Left renal pelvis (tissue), 4 donors: ENCODE measurements at regions not wholly inside any gene's neighbourhood (a gene's known extent, or its start where the extent isn't known, plus 50 kb on each side); places are given as distances from the start of the nearest gene placed in this dataset.

Experiments
- DNase-seq, 4 donors: peaks; one replicate each; pipeline ENCODE4 v3.0.0-alpha.2; 2013; ENCODE audit warnings: low read depth in 4 of 4, low spot score in 3 of 4

DNA sequence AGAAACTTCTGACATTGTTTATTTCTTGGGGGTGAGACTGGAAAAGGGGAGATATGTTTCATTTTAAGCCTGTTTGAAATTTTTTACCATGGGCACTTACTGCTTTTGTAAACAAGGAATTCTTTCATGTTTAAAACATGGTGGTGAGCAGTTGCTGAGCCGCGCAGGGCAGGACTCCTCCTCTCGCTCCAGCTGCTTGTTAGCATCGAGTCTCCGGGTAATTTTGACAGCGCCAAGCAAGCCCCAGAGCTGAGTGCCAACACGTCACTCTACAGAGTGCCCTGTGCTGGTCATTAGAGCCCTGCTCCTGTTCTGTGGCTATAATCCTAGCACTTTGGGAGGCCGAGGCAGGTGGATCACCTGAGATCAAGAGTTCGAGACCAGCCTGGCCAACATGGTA, 116.5 kb upstream of the MSX2 start:
- DNase-seq, result no peak

DNA sequence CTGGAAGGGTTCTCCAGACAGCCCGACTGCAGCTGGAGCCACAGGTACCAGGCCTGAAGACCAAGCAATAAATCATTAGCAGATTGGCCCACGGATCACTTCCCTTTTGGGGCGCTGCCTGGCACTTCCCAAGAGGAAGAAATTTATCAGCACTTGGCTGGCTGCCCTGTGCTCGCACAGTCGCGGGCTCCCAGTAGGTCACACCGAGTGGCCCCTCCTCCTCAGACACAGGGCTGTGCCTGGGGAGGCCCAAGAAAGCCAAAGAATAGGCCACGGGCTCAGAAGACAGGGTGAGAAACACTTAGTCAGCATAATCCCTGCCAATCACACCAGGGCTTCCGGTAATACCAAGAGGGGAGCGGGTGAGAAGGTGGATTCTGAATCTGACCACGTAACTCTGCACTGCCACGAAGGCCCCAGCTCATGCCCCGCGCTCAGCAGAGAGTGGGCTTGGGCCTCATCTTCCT, 115.7 kb upstream of the MSX2 start:
- peak; percentile 12 to 33 (median 23) for DNase-seq

DNA sequence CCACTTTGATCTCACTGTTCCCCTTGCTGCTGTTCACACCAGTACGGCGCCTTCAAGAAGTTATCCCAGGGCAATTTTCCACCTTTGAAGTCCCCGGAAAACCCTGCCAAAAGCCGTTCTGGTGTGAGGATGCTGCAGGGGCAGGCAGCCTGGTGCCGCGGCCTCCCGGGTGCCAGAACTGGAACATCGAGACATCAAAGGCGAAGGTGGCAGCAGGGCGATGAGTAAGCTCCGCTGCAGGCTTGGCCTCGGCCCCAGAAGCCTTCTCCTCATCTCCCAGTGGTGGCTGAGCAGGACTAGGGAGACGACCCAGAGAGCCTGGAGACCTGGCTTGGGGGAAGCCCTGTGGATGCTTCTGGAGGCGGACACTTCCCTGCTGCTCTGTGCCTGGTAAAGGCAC, 115.3 kb upstream of the MSX2 start:
- DNase-seq, result no peak

DNA sequence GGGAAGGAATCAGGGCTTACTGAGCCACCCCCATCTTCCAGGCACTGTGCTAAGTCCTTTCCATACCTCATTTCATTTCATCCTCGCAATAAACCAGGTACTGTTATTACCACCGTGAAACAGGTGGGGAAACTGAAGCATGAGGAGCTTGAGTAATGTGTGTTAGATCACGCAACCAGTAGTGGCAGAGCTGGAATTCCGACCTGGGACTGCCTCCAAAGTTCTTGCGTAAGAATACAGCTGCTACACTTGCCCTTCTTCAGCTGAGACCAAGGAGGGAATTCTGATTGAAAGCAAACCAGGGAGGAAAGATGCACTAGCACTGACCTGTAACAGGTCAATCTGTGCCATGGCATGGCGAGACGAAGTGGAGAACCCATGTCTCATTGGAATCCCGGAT, 113.4 kb upstream of the MSX2 start:
- DNase-seq, result no peak

DNA sequence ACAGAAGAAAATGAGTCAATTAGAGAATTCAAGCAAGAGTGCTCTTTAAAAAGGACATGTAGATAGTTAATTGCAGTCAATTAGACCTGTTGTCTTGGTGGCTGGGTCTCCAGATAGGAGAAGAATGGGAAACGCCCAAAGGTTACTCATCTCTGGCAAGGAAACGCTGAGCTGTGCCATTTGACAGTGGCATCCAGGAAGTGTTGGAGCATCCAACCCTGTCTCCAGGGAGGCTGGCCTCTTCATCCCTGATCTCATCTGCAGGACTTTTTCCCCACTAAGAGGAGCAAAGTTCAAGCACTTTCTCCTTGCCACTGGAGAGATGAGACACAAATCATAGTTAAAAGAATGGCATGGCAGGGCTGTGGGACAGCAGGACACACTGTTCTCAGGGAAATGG, 111.7 kb upstream of the MSX2 start:
- DNase-seq, result no peak

DNA sequence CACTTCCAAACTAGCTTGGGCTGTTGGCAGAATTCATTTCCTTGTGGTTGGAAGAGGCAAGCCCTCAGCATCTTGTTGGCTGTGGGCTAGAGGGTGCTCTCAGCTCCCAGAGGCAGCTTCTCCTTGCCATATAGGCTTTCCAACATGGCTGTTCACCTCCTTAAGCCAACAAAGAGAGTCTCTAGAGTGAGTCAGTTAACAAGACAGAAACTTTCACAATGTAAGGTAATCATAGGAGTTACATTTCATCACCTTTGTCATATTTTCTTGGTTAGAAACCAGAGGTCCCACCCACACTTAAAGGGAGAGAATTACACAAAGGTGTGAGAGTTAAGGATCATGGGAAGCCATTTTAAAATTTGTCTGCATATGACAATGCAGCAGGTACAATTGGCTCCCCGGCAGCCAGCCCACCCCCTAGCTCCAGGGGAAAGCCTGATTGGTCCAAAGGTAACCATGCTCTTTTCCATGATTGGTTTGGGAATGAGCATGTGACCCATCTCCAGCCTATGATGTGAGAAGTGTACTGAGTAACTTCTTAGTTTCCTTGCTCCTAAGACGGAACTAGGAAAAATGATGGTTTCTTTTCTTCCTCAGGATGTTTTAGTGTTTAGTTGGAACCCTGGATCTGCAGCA, 109.8 kb upstream of the MSX2 start:
- no peak for DNase-seq

DNA sequence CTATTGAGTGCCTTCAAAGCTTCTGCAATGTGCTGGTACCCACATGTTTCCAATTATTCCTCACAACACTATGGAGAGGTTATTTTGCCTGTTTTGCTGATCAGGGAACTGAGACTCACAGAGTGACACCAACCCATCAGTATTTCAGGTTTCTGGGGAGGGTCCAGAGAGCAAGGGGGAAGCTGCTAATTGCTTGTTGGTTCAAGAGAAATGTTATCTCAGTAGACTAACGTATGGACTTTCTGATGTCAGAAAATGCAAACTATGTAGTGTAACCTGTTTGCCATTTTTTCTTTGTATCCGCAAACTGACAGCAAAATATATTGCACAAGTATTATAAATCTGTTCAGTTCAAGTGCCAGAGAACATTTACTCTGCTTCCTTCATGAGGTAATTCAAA, 108.3 kb upstream of the MSX2 start:
- DNase-seq, result no peak

DNA sequence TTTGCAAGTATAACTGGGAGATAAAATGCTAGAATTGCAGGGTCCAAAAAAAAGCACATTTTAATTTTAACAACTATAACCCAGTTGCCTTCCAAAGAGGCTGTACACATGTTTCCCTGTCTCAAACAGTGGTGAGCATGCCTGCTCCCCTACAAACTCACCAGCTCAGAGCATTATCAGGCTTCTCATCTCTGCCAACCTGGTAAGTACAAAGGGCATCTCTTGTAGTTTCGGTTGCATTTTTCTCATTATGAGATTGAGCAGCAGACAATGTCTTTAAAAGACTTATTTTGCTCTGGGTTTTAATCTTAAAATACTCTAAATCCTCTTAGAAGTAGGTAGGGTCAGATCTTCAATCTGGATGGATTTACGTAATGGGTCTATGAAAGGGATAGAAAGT, 107.1 kb upstream of the MSX2 start:
- DNase-seq, result no peak

DNA sequence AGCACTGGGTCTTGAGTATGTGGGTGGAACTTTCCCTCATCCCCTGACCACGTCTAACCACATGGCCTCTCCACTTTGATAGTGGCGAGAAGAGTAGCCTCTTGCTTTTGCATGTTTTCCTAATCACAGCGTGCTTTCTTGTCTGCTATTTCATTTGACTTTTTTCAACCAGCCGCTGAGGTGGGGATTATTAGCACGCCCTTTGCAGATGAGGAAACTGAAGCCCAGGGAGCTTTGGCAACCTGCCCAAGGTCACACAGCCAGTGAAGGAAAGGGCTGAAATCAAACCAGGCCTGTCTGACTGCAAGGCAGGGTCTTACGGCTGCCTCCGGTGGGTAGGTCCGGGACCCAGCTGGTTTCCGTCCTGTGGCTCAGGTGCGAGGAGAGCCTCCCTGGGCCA, 106.5 kb upstream of the MSX2 start:
- DNase-seq, result no peak

DNA sequence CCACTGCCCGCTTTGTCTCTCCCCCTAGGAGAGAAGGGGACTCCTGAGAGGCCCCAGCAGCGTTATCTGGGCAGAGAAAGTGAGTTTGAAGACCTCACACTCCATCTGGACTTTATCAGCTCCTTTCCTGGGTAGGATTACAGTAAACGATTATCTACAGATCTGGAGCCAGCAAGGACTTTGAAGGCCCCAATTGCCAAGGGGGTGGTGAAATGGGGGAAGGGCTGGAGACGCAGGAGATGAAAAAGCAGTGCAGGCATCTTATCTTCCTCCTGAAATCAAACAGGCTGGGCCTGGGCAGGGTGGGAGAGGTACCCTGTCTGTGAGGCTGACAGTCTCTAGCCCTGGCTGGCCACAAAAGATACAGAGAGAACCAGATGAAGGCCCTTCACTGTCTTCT, 105.8 kb upstream of the MSX2 start:
- DNase-seq, result no peak

DNA sequence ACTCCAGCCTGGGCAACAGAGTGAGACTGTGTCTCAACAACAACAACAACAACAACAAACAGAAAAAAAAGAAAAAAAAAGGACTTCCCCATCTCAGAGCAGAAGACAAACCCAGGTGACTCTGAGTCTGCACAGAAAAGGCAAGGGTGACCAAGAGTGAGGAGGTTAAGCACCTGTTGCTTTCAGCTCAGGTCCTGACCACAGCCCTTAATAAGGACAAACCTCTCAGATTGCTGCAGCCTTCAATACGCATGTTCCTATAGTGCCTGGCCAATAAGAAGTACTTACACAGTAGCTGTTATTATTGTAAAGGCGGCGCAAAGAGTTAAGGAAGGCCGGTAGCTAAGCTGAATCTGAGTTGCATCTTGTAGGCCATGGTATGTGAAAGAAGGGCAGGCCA, 102.3 kb upstream of the MSX2 start:
- DNase-seq, result no peak

DNA sequence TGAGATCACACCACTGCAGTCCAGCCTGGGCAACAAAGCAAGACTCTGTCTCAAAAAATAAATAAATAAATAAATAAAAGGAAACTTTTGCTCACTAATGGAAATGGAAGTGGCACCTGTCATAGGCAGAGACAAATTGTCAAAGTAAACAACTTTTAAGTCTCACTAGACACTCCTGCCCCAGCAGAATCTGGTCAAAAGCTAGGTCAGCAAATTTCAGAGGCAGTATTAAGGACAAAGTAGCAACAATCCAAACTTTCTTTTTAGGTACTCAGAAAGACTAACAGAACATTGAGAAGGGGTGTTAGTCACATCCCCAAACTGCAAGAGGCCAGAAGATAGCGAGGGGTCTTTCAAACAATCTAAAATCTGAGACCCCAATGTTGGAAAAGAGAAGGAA, 101.4 kb upstream of the MSX2 start:
- DNase-seq, result no peak

DNA sequence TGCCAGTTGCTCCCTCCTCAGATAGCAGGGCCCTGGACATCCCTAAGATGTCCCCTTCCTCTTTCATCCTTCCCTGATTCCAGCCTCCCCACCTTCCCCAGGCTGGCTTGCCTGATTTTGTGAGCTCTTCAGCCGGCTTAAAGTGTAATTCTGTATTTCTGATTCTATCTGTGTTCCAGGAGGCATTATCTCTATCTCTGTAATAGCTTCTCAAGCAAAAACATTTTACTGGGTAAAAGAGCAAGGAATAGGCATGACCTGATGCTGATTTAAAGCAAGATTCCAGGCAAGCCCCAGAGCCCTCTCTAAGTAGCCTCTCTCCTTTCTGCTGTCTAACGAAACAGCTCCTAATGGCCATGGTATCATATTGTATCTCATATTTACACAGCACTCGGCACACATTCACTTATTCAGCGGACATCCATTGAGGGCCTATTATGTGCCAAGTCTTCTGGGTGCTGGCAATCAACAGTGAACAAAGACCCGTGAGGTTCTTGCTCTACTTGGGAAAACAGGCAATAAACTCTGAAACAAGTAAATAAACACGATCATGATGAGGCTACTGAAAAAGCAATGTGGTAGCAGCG, 100.9 kb upstream of the MSX2 start:
- DNase-seq, result no peak

DNA sequence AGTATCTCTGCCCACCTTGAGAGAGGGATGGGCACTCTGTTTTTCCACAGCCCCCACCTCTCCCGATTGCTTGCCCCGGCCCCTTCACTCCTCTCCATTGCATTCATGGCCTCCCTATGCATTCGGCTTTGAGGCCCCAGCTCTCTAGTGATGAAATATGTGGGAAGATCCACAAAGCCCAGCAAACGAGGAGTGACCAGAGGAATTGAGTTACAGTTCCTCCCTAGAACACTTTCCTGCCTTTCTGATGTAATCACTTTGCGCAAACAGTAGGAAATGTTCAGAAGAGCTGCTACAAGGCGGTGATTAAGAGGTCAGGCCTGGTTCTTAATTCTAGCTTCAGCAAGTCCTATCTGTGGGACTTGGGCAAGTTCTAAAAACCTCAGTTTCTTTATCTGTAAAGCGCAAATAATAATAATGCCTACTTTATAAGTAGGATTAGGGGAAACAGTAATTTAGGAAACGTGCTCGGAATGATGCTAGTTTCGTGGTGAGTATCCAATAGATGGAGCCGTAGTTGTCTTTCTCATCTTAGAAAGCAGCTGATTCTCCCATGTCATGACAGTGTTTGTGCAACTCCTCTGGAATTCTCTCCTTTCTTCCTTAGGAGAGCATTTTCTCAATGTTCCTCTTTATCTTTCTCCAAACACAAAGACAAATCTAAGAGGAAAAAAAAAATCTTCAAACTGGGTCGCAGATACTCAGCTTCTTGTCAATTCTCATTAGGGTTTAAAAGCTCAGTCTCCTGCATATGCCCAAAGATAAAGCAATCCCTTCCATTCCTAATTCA, 99.5 kb upstream of the MSX2 start:
- peak in 2 of 4 donors; percentile 20 to 55 for DNase-seq

DNA sequence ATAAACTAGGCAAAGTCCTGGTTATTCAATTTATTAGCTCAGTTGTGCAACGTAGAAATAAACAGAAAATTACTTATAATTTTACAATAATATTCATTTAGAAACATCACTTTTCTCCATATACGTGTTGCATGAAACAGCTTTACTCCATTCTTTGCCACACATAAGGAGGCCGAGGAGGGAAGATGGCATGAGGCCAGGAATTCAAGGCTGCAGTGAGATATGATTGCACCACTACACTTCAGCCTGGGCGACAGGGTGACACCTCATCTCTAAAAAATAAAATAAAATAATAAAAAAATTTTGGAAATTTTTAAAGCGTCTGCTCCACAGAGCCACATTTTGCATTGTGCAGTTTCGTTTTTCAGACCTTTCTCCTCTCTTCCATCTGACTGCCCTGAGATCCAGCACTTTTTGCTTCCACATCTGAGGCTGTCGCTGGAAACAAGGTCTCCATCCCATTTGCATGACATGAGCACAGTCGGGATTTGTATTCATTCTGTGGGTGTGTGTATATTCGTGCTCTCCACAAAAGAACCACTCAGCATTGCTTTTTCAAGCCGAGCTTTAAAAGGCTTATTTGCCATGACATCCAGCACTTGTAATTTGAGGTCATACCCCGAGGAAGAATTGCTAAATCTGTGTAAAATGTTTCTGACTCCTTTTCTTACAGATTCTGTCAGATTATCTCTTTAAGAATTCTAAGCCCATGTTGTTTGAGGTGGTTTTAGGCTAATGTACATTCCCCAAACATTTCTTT, 98.6 kb upstream of the MSX2 start:
- DNase-seq, result no peak

DNA sequence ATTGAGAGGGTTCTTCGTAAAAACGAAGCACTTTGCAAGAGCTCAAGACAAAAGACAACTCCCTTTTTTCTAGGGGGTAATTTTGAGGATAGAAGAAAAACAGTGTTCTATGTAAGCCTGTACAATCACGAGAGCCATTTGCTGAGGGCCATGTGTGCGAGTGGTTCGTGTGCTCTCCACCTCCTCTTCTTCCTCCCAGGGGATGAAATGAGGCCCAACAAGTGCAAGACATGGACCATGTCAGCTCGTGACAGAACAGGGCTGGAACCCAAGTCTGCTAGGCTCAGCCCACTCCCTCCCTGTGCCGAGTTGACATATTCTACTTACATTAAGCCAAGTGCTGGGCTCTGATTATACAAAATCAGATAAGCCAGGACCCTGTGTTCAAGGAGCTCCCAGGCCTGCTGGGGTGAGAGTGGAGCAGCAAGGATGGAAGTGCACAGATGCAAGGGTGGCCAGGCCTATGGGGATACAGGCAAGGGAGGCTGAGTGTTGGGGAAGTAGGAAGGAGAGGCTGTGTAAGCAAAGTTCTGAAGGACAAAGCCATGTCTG, 97.9 kb upstream of the MSX2 start:
- no peak for DNase-seq

DNA sequence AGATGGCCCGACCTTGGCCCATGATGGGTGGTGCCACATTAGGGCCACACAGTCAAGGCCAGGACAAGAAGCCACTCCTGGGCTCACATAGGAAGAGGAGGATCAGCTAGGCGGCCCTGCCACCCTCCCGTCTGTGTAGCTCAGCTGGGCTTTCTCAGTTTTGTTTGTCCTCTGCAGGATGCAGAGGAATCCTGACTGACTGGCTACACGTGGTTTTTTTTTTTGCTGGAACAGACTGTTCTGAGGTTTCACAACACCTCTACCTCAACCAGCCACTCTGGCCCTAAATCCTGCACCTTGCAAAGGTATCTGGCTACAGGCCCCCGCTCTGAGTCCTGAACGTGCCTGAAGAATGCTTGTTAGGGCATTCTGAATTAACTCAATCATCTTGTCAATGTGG, 88.3 kb upstream of the MSX2 start:
- DNase-seq, result no peak

DNA sequence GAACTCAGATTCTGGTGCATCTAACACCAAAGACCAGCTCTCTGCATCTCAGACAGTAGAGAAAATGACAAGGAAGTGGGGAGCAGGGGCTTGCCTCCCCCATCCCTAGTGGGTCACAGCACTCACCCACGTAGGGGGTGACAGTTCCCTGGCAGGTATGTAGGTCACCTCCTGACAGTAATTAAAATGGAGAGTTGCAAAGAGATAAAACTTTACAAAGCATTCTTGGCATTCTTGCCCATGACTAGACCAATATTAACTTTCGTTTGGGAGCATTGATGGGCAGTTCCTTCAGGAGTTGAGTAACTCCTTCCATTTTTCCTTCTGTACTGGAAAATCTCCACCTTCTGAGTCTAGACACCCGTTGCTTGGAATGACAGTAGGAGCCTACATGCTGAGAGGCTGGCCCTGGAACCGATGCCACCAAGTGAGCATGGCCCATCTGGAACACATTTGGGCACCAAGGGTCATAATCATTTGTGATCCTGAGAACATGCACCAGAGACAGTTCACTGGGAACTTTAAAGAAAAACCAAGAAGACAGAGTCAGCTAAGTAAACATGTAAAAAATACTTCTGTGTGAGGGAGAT, 81.5 kb upstream of the MSX2 start:
- no peak for DNase-seq

DNA sequence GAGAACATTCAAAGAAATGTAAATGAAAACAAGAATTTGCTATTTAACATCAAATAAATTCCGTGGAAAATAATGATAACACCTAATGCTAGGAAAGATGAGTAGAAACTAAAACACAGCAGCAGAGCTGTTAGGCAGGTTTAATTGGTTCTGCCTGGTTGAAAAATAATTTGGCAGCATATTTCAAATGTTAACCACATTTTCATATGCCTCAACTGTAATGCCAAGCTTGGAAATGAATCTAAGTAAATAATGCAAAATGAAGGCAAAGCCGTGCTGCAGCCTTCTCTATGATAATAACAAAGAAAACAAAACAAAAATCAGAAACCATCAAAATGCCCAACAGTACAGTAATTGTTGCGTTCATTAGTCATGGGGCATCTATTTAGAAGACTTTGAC, 79.9 kb upstream of the MSX2 start:
- no peak for DNase-seq

DNA sequence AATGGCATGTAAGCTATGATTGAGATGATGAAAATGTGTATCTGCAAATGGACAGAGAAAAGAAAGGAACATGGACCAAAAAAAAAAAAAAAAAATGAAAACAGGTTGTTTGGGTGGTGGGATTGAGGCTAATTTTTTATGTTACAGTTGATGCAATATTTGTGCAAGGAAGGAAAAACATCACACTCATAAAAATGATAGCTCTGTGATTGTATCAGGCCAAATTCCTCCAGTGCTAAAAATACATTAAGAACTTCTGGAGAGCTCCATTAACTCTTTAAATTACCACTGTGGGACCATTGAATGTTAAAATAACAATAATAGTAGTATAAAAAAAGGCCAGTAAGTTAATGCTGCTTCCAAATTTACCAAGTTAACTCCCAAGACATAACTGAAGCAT, 79.5 kb upstream of the MSX2 start:
- no peak for DNase-seq

DNA sequence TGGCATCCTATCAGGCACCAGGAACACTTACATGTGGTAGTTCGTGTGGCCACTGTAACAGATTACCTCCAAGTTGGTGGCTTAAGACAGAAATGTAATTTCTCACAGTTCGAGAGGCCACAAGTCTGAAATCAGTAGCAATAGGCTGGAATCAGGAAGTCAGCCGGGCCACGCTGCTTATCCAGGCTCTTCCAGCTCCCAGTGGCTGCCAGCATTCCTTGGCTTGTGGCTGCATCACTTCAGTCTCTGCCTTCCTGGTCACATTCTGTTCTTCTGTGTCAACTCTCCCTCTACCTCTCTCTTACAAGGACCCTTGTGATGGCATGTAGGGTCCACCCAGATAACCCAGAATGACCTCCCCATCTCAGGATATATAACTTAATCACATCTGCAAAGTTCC, 78.7 kb upstream of the MSX2 start:
- DNase-seq, result no peak
